Embryonic facial prominence (tissue), 1 donor: ENCODE measurements at regions not wholly inside any gene's neighbourhood (a gene's known extent, or its start where the extent isn't known, plus 50 kb on each side); places are given as distances from the start of the nearest gene placed in this dataset.
"Not testable (repeated sequence)": the region's sequence is repeated elsewhere in the genome, so short reads cannot be mapped to it uniquely, and the experiment has no call there.

Experiments used
- DNase-seq: peaks from one replicate; pipeline ENCODE4 v3.0.0-alpha.2; 2016; ENCODE audit errors: extremely low spot score

DNA sequence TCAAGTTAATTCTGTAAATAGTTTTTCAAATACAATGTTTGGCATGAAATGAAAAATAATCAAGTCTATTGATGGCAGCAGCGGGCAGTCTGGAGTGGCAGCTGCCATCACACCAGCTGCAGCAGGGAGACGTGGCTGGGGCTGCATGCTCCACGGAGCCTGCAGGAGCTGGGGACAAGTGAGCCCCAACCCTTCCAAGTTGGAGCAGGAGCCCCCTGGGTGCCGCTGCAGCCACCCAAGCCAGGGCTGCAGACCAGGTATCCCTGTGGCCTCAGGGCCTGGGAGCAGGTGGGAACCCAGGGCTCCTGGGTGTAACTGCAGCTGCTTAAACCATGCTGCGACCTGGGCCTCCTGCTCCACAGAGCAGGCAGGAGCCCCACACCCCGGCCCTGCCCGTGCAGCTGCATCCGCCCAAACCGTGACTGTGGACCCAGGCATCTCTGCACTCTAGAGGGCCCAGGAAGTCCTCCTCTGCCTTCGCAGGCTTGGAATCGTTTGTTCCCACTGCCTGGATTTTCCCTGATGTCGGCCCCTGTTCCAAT, 257.4 kb downstream of the PLOD2 start:
- DNase-seq: no peak

DNA sequence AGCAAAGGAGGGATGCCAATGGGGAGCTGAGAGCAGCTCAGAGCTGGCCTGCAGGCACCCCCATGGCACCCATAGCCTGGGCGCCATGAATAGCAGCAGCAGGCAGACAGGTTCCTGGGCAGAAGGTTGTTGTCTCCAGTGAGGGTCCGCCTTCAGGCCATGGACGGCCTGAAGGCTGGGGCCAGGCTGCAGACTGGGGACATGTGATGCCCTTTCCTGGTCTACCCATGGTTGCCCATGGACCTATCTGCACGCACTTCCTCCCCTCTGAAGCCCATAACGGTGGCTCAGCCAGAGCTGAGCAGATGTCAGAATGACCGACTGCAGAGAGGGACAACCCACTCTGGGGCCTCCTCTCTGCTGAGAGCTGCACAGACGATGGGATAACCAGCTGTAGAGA, 256.8 kb downstream of the PLOD2 start:
- DNase-seq: no peak

DNA sequence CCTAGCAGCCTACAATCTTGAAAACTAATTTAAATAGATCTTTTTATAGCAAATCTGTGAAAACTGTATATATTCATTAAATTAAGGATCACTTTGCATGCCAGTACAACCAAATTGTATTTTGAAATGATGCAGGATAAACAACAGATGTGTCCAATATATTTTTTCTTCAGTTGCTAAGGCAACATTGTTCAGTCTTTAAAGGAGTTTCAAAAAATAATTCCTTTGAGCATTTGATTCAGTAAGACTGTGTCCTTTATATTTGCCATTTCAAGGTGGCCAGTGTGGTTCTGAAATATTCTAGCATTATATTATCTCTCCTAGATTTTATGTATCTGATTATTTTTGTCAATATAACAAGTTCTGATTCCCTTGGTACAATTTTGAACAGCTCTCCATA, 254.7 kb downstream of the PLOD2 start:
- DNase-seq: no peak

DNA sequence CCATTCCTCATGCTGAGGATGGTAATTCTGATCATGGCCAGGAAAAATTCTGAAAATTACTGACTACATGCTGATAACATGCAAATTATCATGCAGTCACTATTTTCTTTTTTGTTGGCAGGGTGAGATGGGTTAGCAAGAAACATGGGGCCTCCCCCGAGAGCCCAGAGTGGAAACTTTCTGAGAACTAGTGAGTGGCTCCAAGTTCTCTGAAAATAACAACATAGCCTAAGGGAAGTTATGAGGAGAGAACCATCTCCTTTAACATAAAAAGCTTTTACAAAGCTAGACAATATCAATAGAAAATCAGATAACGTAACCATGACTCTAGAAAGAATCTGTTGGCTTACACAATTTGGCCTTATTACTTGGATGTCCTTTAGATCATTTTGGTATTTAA, 254.2 kb downstream of the PLOD2 start:
- no peak for DNase-seq

DNA sequence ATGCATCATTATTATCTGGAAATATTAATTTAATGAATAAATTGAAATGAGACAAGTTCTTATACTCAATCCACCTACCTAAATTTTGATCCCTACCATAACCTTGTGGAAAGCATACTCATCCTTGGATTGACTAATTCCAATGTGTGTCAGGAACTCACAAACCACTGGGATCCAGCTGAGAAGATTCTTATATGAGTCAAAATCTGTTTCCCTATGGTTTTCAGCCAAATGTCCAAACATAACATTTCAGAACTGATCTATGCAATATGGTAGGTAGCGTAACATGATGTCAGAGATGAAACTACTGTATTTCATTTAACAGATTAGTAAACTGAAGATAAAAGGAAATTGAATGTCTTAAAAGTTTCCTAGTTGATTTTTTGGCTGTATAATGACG, 250.0 kb downstream of the PLOD2 start:
- DNase-seq: no peak

DNA sequence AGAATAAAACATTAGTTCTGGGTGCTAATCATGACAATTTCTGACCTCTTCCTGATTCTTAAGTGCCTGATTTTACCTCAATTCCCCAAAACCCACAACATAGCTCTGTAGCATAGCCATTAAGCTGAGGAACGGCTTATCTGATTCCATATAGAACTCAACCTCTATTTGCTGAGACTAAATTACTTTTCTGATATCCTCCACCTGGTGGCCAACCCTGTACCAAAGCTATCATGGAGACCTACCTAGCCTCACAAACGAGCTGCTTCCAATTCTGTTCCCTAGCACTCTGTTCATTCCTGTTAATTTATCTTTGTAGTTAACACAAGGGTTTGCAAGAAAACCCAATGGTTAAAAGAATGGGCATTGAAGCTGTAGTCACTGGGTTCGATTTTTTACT, 245.2 kb downstream of the PLOD2 start:
- DNase-seq: no peak

DNA sequence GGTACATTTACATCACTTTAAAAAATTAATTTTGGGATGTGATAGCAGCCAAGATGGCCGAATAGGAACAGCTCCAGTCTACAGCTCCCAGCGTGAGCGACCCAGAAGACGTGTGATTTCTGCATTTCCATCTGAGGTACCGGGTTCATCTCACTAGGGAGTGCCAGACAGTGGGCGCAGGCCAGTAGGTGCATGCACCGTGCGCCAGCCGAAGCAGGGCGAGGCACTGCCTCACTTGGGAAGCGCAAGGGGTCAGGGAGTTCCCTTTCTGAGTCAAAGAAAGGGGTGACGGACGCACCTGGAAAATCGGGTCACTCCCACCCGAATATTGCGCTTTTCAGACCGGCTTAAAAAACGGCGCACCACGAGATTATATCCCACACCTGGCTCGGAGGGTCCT, 233.2 kb downstream of the PLOD2 start:
- DNase-seq: not testable (repeated sequence)

DNA sequence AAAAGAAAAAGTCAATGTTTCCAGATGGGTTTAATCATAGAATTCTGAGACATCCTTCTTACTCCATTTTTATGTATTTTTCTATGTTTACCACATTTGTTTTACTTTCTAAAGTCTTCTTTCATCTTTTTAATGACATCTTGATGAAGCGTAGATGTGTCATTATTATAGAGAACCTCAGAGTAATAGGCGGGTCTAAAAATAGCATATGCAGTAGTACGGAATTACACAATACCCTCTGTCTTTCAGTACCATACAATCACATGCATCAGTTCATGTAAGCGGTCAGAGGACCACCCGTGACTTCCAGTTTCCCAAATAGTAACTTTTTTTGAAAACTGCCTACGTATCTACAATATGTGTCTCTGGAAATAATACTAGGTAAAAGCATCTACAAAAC, 224.0 kb downstream of the PLOD2 start:
- no peak for DNase-seq

DNA sequence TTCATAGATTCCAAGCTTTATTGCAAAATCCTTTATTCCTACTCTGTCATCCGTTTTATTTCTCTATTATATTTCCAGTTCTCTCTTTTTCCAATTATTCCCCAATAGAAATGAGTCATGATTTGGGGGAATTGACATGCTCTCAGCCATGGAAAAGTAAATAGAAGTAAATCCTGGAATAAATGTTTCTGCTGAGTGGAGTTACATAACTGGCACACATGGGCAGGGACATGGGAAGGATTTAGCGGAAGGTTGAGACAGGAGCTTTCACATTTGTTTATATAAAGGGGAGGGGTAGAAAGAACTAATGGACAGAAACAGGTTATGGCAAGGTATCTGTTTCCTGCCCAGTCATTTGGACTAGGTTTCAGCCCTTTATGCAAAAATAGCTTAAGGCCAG, 221.6 kb downstream of the PLOD2 start:
- DNase-seq: no peak

DNA sequence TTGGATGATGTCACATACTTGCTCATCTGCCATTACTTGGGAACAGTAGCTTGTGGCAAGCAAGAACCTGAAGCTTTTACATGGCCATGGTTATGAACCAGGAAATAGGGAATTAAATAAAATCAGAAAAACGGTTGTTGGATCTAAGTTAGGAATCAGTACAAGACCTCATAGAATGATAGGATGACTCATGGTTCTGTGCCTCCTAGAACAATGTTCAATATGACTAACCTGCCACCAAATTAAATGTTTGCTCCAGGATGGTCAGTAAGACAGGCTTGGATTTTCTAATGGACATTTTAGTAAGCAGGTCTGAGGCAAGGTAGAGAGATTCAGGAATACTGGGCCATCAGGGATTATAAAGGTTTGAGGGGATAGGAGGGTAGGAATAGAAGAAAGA, 218.9 kb downstream of the PLOD2 start:
- no peak for DNase-seq

DNA sequence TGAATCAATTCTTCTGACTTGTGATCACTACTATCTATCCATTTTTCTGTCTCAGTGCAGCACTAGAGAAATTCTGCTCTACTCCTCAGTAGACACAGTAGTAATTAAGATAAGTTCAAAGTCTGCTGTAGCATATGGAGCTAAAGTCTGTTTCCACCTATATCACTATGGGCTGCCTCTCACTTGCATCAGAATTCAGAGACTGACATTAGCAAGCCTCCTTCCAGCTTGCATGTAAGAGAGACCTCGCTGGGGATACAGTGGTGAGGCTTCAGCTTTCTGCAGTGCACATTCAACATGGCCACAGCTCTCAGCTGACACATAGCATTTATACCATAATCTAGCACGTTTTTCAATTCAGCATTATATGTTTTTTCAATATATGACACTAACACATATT, 217.0 kb downstream of the PLOD2 start:
- no peak for DNase-seq

DNA sequence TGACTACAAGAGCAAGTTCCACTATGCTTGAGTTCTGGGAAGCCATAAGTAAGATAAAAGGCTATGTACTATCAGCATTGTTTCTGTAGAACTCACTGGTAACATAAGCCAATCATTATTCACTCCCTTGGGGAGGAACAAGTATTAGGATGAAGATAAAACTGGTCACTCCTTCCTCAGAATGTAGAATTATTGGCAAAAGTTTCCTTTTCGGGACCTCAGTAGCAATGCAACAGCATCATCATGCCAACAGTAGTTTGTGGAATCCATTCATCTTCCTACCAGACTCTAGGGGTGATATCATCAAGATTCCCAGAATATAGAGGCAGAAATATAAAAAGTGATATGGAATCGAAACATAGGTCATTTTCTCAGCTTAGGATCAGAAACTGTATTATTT, 209.5 kb downstream of the PLOD2 start:
- no peak for DNase-seq

DNA sequence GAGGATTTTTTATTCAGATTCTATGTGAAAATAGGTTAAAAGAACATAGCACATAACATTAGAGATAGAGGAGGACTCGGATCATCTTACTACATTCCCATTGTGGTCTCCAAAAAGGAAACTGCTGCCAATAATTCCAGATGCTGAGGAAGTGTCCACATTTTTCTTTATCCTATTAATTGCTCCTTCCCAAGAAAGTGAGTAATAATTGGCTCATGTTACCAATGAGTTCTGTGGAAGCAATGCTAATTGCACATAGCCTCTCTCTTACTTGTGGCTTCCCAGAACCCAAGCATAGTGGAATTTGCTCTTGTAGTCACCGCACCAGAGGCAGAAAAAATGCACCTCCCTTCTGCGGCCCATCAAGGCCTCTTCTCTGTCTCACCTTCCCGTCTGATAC, 208.4 kb downstream of the PLOD2 start:
- DNase-seq: no peak

DNA sequence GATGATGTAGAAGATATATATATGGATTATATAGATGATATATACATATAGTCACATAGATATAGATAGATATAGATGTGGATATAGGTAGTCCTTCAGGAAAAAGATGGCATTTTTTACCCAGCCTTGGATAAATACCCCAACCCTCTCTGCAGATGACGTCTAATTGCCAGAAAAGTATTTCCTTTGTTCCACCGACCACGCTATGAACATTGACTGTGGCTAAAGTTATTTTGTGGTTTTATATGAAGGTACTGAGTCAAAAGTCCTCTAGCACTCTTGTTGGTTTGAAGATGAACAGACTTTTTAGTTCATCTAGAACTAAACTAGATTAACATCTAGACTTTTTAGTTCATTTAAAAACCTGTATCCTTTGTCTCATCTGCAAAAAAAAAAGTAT, 207.7 kb downstream of the PLOD2 start:
- DNase-seq: no peak

DNA sequence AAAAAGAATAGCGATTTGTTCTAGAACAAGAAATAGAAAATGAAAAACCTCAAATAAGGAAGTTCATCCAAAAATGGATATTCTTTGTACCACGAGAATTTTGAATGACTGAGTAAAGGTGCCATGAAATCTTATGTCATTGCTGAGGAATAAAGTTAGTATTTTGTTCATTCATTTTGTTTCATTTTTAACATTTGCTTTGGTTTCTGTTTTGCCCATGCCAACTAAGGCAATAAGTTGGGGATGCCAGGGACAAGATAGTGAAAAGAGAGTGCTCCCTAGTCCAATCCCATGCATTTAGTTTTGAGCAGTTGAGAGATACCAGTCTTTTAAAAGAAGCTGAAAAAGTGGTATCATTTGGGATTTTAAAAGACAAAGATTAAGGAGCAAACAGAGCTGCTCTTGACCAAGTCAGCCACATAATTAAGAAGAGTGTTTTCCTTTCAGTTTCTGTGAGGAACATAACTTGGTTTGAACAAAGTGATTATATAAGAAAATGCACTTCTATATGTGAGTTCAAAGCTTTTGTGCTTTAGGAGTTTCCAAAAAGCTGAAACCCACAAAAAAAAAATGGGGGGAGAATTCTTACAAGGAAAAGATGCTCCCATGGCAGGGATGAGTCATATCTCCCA, 201.4 kb downstream of the PLOD2 start:
- DNase-seq: no peak

DNA sequence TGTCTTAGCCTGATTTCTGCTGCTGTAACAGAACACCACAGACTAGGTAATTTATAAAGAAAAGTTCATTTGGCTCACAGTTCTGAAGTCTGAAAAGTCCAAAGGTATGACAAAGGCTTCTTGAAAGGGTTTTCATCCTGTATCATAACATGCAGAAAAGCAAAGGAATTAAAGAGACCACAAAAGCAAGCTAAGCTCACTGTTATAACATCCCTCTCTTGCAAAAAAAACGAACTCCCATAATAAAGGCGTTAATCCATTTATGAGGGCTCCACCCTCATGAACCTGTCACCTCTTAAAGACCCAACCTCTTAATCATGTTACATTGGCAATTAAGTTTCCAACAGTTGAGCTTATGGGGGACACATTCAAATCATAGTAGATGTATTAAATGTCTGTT, 197.9 kb downstream of the PLOD2 start:
- DNase-seq: no peak

DNA sequence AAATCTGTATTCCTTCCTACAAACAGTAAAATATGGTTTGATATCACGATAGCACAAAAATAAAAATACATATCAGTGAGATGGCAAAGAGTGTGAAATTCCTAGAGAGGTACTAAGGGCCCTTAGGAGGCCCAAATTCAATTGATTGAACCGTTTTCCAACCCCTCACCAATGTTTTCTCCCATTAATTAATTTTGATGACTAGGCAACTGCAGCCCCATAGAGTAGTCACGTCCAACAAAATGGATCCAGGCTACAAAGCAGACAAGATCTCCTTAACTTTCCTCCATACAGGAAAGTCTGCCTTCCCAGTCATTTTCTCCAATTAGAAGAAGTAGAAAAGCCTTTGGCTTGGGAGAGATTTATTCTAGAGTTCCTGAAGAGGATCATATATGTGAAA, 193.9 kb downstream of the PLOD2 start:
- DNase-seq: no peak

DNA sequence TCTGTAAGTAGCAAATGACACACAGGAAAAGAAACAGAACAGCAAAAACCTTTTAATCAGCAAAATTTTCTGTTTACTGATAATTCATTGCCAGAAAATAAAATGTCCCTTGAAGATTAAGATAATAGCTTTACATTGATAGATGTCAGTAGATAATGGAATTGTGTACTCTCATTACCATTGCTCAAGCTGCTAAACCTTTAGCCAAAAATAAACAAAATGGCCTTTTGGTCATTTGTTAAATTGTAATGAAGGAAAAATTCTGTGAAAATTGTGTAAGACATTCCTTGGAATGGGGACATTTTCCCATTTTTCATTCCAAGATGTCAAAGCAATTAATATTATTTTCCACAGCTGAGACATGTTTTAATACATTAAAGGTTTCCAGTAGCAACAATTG, 189.8 kb downstream of the PLOD2 start:
- DNase-seq: no peak

DNA sequence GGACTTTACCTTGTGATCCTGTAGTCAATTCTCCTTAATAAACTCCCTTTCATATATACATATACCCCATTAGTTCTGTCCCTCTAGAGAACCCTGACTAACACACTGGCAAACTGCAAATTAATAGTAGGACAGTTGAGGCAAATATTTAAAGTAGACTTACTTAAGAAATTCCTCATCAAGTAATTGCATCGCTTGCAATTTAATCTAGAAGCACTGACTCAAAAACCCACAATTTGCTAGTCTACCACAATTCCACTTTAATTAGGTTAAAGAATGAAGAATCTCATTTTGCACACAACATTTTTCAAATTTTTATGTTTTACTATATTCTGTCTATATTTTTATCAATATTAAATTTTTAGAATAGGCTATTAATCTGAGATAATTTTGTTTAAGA, 188.1 kb downstream of the PLOD2 start:
- no peak for DNase-seq

DNA sequence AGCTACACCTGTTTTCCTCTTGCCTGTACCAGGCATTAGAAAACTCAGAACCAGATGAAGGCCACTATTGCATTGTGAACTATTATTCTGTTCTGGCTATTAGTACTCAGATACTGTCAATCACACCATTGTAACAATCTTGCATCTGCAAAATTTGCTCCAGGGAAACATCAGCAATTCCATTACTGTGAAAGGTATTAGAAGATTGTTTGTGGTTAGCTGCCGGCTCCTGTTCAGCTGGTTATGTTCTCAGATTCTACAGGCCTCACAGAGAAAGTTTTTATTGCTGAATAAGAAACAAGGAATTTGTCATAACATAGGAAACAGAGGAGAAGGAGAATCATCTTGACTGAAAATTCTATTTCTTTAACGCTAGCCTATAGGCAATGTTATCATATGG, 179.9 kb downstream of the PLOD2 start:
- no peak for DNase-seq

DNA sequence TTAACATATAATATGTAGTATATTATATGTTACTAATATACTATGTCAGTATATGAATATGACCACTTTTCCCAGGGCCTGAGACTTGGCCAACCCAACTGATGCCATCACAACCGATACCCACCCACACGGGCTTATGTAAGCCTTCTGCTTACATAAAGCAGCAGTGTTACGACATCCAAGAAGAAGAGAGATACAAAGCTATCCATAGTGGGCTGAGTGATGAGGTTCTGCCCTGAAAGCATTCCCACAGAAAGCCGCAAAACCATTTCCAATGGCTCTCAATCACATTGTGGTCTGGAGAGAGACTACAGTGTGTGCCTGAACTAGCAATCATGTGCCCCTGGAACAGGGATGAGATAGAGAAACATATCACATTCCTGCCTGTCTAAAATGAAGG, 177.9 kb downstream of the PLOD2 start:
- DNase-seq: no peak
